ENCODE measurements at regions not wholly inside any gene's neighbourhood (a gene's known extent, or its start where the extent isn't known, plus 50 kb on each side); places are given as distances from the start of the nearest gene placed in this dataset.

GRCh38 chr12:63410197-63410596 lies 258.1 kb downstream of the DPY19L2 start:
- no peaks in the 10 kb centered on the region; the same call in 1 of the 2 replicates for H3K27me3 Mint-ChIP-seq (ENCODE audit: insufficient read depth)
- no peak overlapping the region for H3K4me3 Mint-ChIP-seq
- H3K4me1 Mint-ChIP-seq (ENCODE audit: low read depth) = no peaks in the 10 kb centered on the region
- peaks cover 5% of the 10 kb centered on the region; the same call in 1 of the 2 replicates for H3K9me3 Mint-ChIP-seq
- no peak for DNase-seq
- no peaks in the 10 kb centered on the region for H3K36me3 Mint-ChIP-seq (ENCODE audit: low read depth)
- TF ChIP-seq CTCF (IDR thresholded peaks at IDR 0.05) = no peak
- H3K27ac Mint-ChIP-seq = no peak overlapping the region

DNA sequence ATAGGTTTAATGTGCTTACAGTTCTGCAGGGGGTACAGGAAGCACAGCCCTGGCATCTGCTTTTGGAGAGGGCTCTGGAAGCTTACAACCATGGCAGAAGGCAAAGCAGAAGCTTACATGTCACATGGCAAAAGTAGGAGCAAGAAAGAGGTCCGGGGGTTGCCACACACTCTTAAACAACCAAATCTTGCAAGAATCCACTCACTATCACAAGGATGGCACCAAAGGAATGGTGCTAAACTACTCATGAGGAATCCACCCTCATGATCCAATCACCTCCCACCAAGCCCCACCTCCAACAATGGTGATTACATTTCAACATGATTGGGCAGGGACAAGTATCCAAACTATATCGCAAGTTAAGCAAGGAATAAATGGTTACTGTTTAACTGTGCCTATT lies 255.8 kb upstream of the AVPR1A start:
- no peaks in the 10 kb centered on the region for H3K27me3 Mint-ChIP-seq (ENCODE audit: insufficient read depth)
- no peak overlapping the region for H3K27ac Mint-ChIP-seq
- no peak overlapping the region for H3K4me3 Mint-ChIP-seq
- no peaks in the 10 kb centered on the region; the same call in 1 of the 2 replicates for H3K9me3 Mint-ChIP-seq
- no peak for TF ChIP-seq CTCF (IDR thresholded peaks at IDR 0.05)
- no peak for DNase-seq
- no peaks in the 10 kb centered on the region for H3K4me1 Mint-ChIP-seq (ENCODE audit: low read depth)
- H3K36me3 Mint-ChIP-seq (ENCODE audit: low read depth) = no peaks in the 10 kb centered on the region

- Mint-ChIP-seq H3K4me3 (no peak overlapping the region), H3K27me3 (ENCODE audit: insufficient read depth) (peaks cover 3% of the 10 kb centered on the region; the same call in 1 of the 2 replicates), H3K27ac (no peak overlapping the region), H3K4me1 (ENCODE audit: low read depth) (no peaks in the 10 kb centered on the region), H3K9me3 (no peaks in the 10 kb centered on the region; the same call in 1 of the 2 replicates), H3K36me3 (ENCODE audit: low read depth) (no peaks in the 10 kb centered on the region)
- no peak for TF ChIP-seq CTCF (IDR thresholded peaks at IDR 0.05)
- no peak for DNase-seq
These were observed 253.6 kb upstream of the AVPR1A start for GRCh38 chr12:63404611-63405010.

GRCh38 chr12:63403256-63403655 lies 252.3 kb upstream of the AVPR1A start:
- Mint-ChIP-seq H3K27me3 (ENCODE audit: insufficient read depth) (peaks cover 3% of the 10 kb centered on the region; the same call in 1 of the 2 replicates), H3K4me3 (no peak overlapping the region), H3K36me3 (ENCODE audit: low read depth) (no peaks in the 10 kb centered on the region), H3K27ac (no peak overlapping the region), H3K4me1 (ENCODE audit: low read depth) (no peaks in the 10 kb centered on the region), H3K9me3 (peaks cover 4% of the 10 kb centered on the region; the same call in 1 of the 2 replicates)
- no peak for TF ChIP-seq CTCF (IDR thresholded peaks at IDR 0.05)
- no peak for DNase-seq

DNA sequence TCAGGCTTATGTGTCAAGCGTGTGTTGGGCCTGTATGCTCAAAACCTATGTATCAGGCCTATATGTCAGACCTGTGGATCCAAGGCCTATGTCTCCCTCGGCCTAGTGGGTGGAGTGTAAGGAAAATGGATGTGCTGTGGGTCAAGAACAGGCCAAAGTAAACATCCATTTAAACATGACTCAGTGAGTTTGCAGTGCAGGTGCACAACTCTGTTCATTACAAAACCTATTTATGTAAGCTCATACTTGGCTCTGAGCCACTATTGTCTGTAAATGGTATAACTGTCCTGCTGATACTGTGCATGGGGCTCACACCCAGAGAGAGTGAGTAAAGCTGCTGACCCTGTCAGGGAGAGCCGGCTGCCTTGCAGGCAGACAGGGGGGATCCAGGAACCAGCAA lies 249.7 kb upstream of the AVPR1A start:
- no peak overlapping the region for H3K27ac Mint-ChIP-seq
- H3K9me3 Mint-ChIP-seq = peaks cover 4% of the 10 kb centered on the region; the same call in 1 of the 2 replicates
- H3K36me3 Mint-ChIP-seq (ENCODE audit: low read depth) = no peaks in the 10 kb centered on the region
- H3K4me3 Mint-ChIP-seq = no peak overlapping the region
- H3K27me3 Mint-ChIP-seq (ENCODE audit: insufficient read depth) = peaks cover 3% of the 10 kb centered on the region; the same call in 1 of the 2 replicates
- no peak for TF ChIP-seq CTCF (IDR thresholded peaks at IDR 0.05)
- DNase-seq = no peak
- no peaks in the 10 kb centered on the region for H3K4me1 Mint-ChIP-seq (ENCODE audit: low read depth)

- Mint-ChIP-seq H3K27me3 (ENCODE audit: insufficient read depth) (peaks cover 3% of the 10 kb centered on the region; the same call in 1 of the 2 replicates), H3K4me1 (ENCODE audit: low read depth) (no peaks in the 10 kb centered on the region), H3K4me3 (no peak overlapping the region), H3K36me3 (ENCODE audit: low read depth) (no peaks in the 10 kb centered on the region), H3K27ac (no peak overlapping the region), H3K9me3 (peaks cover 4% of the 10 kb centered on the region; the same call in 1 of the 2 replicates)
- no peak for DNase-seq
- no peak for TF ChIP-seq CTCF (IDR thresholded peaks at IDR 0.05)
These were observed 249.3 kb upstream of the AVPR1A start for GRCh38 chr12:63400318-63400717.
